Epithelial cell of esophagus (primary cell): ENCODE measurements at regions not wholly inside any gene's neighbourhood (a gene's known extent, or its start where the extent isn't known, plus 50 kb on each side); places are given as distances from the start of the nearest gene placed in this dataset.

ENCODE experiments used
- DNase-seq: peaks from one replicate; pipeline ENCODE4 v3.0.0; 2010; ENCODE audit warnings: low read depth
- H3K4me3 ChIP-seq: 2 replicates; pipeline ENCODE4 v1.5.1; 2011; ENCODE audit warnings: mild to moderate bottlenecking, low read length, control low read depth
- CTCF ChIP-seq: IDR thresholded peaks from 2 replicates; pipeline ENCODE4 v1.5.1; 2011; ENCODE audit warnings: low read depth, mild to moderate bottlenecking, low read length, control low read depth, inconsistent platforms; ENCODE audit not compliant: insufficient read depth; ENCODE audit errors: missing control alignments

- TF ChIP-seq CTCF, result no peak
- no peak for DNase-seq
- H3K4me3 ChIP-seq, result no peak overlapping the region
These were observed 564.8 kb downstream of the VRK1 start for GRCh38 chr14:97361958-97362357.

- no peak for TF ChIP-seq CTCF
These were observed 569.2 kb downstream of the VRK1 start for GRCh38 chr14:97366400-97366799.

GRCh38 chr14:97367278-97367677, 570.1 kb downstream of the VRK1 start:
- TF ChIP-seq CTCF, result no peak
- no peak for DNase-seq
- no peak overlapping the region for H3K4me3 ChIP-seq

More at GRCh38 chr14:97366400-97366799, 569.2 kb downstream of the VRK1 start:
- no peak for DNase-seq
- no peak overlapping the region for H3K4me3 ChIP-seq

GRCh38 chr14:97368049-97368448, 570.9 kb downstream of the VRK1 start:
- TF ChIP-seq CTCF, result no peak

GRCh38 chr14:97368900-97369564, 571.9 kb downstream of the VRK1 start:
- DNase-seq, result no peak

More at GRCh38 chr14:97368049-97368448, 570.9 kb downstream of the VRK1 start:
- no peak overlapping the region for H3K4me3 ChIP-seq
- no peak for DNase-seq

GRCh38 chr14:97369901-97370300, 572.7 kb downstream of the VRK1 start:
- no peak overlapping the region for H3K4me3 ChIP-seq
- no peak for TF ChIP-seq CTCF
- no peak for DNase-seq

More at GRCh38 chr14:97368900-97369564, 571.9 kb downstream of the VRK1 start:
- no peak for TF ChIP-seq CTCF
- H3K4me3 ChIP-seq, result no peak overlapping the region

GRCh38 chr14:97376310-97376709, 579.1 kb downstream of the VRK1 start:
- TF ChIP-seq CTCF, result no peak
- no peak overlapping the region for H3K4me3 ChIP-seq
- DNase-seq, result no peak
